Fibroblast of mammary gland (primary cell): ENCODE measurements at regions not wholly inside any gene's neighbourhood (a gene's known extent, or its start where the extent isn't known, plus 50 kb on each side); places are given as distances from the start of the nearest gene placed in this dataset.

Source experiments
- DNase-seq: peaks from one replicate; pipeline ENCODE4 v3.0.0-alpha.2; 2010; ENCODE audit warnings: low read depth
- H3K4me3 ChIP-seq: 2 replicates; pipeline ENCODE4 v1.5.1; 2011; ENCODE audit warnings: low read depth, mild to moderate bottlenecking, low read length, moderate library complexity; ENCODE audit not compliant: control insufficient read depth
- TF ChIP-seq, protein P1 (sequence below): conservative IDR thresholded peaks from 2 replicates; pipeline ENCODE4 v1.5.1; 2011; ENCODE audit warnings: low read depth, low read length, inconsistent platforms; ENCODE audit not compliant: control insufficient read depth, insufficient read depth

DNA sequence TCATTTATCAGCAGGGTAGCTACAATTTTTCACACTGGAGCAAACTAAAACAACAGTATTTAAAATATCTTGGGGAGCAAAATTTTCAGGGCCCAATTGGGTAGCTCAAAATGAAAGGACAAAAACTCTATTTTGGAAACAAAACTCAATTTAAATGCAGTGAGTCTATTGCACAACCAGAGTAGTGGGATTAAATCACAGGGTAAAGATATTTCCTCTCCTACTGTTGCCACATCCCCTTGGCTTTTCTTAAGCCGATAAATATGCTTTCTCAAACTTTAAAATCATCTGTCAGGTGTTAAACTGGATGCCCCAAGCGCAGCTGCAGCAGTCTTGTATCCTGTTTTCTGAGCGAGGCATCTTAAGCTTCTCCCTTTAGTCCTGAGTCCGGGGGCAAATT lies 1474.3 kb upstream of the CDH9 start:
- no peak for DNase-seq
- TF ChIP-seq, protein P1, sequence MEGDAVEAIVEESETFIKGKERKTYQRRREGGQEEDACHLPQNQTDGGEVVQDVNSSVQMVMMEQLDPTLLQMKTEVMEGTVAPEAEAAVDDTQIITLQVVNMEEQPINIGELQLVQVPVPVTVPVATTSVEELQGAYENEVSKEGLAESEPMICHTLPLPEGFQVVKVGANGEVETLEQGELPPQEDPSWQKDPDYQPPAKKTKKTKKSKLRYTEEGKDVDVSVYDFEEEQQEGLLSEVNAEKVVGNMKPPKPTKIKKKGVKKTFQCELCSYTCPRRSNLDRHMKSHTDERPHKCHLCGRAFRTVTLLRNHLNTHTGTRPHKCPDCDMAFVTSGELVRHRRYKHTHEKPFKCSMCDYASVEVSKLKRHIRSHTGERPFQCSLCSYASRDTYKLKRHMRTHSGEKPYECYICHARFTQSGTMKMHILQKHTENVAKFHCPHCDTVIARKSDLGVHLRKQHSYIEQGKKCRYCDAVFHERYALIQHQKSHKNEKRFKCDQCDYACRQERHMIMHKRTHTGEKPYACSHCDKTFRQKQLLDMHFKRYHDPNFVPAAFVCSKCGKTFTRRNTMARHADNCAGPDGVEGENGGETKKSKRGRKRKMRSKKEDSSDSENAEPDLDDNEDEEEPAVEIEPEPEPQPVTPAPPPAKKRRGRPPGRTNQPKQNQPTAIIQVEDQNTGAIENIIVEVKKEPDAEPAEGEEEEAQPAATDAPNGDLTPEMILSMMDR: no peak

DNA sequence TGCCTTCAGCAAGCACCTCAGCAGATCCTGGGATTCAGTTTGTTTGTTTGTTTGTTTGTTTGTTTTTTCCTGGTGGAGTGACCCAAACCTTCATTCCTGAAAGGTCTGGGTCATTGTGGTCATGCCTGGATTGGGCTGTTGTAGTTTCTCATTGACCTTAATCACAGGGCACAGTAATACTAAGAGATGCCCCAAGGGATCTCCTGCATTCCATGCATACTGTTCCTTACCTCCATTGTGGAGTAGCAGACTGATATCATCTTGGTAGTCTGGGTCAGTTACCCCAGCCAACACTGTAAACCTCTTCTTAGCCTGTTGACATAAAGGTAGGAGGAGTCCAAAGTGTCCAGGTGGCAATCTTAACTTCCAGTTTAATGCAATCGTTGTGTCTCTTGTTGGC lies 1466.7 kb upstream of the CDH9 start:
- no peak for DNase-seq
- TF ChIP-seq, protein P1: no peak
- H3K4me3 ChIP-seq: no peak overlapping the region

More for the DNA sequence above, 1474.3 kb upstream of the CDH9 start:
- no peak overlapping the region for H3K4me3 ChIP-seq

DNA sequence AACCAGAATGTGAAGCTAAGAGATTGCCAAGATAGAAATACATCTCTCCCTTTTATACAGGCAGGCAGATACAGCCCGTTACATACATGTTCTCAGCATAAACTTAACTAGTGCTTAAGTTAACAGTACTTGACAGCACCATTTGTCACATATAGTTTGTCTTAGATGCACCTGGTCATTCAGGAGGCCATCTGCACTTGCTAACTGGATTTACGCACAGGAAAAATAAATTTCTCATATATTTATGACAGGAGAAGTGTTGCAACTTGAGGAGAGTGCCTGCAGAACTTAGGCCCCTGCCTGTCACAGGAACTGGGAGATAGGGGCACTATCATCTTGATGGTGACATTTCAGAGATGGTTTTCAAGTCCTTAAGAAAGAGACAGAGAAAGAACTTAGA lies 1462.1 kb upstream of the CDH9 start:
- DNase-seq: no peak
- no peak overlapping the region for H3K4me3 ChIP-seq

DNA sequence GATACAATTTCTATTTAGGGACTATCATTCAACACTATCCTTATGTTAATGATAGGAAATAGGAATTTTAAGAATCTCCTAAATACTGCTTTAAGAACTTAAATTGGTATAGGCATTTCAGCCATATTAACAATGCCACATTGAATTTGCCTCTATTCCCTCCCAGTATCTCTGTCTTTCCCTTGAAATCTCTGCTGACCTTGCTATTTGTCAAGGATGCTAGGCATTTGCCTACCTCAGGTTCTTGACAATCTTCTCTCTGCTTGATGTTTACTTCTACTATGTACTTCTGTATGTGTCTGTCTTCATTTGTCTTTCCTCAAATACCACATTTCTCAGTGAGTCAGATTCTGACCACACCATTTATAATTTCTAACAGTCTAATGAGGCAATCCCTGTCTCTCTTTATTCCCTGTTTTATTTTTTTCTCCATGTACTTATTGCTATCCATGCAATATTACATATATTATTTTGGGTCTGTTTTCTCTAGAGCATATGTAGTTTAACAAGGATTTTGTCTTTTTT lies 1461.4 kb upstream of the CDH9 start:
- H3K4me3 ChIP-seq: no peak overlapping the region
- TF ChIP-seq, protein P1: no peak
- DNase-seq: peak; percentile 1

More for the DNA sequence above, 1462.1 kb upstream of the CDH9 start:
- TF ChIP-seq, protein P1: no peak

DNA sequence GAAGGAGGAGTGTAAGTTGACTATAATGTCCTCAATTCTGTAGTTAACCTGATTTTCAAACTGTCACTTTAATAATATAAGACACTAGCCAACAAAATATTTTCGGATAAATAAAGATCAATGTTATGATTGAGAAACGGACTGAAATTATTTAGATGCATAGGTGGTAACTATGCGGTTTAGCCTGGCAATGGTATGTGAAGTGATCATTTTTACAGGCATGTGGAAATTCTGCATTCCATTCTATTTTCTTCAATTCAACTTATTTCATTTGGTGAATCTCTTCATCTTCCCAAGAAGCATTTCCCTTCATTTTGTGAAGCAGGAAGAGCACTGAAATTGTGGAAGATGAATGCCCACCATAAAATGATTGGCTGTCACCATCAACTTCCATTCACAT lies 1457.5 kb upstream of the CDH9 start:
- TF ChIP-seq, protein P1: no peak
- no peak for DNase-seq
- no peak overlapping the region for H3K4me3 ChIP-seq

DNA sequence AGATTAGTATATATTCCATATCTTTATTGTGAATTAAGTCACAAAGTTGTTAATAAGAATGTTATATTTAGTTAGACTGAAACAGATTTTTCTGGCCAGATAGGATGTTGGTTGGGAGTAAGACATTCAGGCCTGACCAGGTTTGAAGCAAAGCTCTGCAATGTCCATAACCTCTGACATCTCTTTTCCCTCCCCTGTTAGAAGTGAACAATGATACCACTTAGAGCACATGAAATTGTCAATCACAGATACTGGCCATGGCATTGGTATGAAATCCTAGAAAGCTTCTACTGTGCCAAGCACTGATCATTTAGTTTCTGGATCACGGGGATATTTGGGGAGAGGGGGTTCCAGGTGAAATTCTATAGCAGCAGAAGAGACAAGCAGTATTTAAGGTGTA lies 1455.1 kb upstream of the CDH9 start:
- DNase-seq: no peak
- TF ChIP-seq, protein P1: no peak
- no peak overlapping the region for H3K4me3 ChIP-seq

DNA sequence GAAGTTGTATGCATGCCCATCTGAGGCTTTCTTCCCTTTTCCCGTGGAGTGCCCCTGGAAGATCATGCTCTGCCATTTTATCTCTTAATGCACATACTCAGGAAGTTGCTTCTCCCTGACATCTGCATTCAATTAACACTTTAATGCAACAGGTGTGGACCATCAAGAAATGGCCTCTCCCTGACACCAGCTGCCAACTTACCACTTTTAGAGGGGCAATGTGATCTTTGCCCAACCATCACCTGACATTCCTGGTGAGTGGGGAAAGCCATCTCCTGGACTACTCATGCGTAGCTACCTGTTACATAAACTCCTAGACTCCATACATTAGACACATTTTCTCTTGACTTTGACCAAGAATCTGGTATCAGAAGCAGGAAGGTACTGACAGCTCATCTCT lies 1450.4 kb upstream of the CDH9 start:
- TF ChIP-seq, protein P1: no peak
- no peak for DNase-seq
- no peak overlapping the region for H3K4me3 ChIP-seq
